ENCODE measurements at regions not wholly inside any gene's neighbourhood (a gene's known extent, or its start where the extent isn't known, plus 50 kb on each side); places are given as distances from the start of the nearest gene placed in this dataset.

GRCh38 chr2:9107168-9108025 lies 99.2 kb upstream of the ASAP2 start:
- H3K27ac ChIP-seq = peak overlapping the region; percentile 80
- no peak for DNase-seq (ENCODE audit: low read depth, low spot score)

- H3K27ac ChIP-seq = peak overlapping the region; percentile 80
- no peak for DNase-seq (ENCODE audit: low read depth, low spot score)
Measured at GRCh38 chr2:9106338-9107167, 100.1 kb upstream of the ASAP2 start.

GRCh38 chr2:9105601-9106337 lies 100.8 kb upstream of the ASAP2 start:
- no peak for DNase-seq (ENCODE audit: low read depth, low spot score)

GRCh38 chr2:9103663-9104277 lies 100.3 kb upstream of the MBOAT2 start:
- DNase-seq (ENCODE audit: low read depth, low spot score) = peak; percentile 39
- H3K27ac ChIP-seq = peak overlapping the region; percentile 88

More at GRCh38 chr2:9105601-9106337, 100.8 kb upstream of the ASAP2 start:
- peak overlapping the region; percentile 80 for H3K27ac ChIP-seq

- peak; percentile 55 for DNase-seq (ENCODE audit: low read depth, low spot score)
- H3K27ac ChIP-seq = peak overlapping the region; percentile 88
Measured at GRCh38 chr2:9102861-9103662, 99.6 kb upstream of the MBOAT2 start.

GRCh38 chr2:9101763-9102425 lies 98.4 kb upstream of the MBOAT2 start:
- no peak for DNase-seq (ENCODE audit: low read depth, low spot score)
- no peak overlapping the region for H3K27ac ChIP-seq

GRCh38 chr2:9100080-9100876 lies 96.8 kb upstream of the MBOAT2 start:
- DNase-seq (ENCODE audit: low read depth, low spot score) = no peak

GRCh38 chr2:9099341-9099751 lies 95.9 kb upstream of the MBOAT2 start:
- H3K27ac ChIP-seq = no peak overlapping the region
- no peak for DNase-seq (ENCODE audit: low read depth, low spot score)

More at GRCh38 chr2:9100080-9100876, 96.8 kb upstream of the MBOAT2 start:
- no peak overlapping the region for H3K27ac ChIP-seq

GRCh38 chr2:9097892-9098291 lies 94.4 kb upstream of the MBOAT2 start:
- H3K27ac ChIP-seq = no peak overlapping the region
- no peak for DNase-seq (ENCODE audit: low read depth, low spot score)

- DNase-seq (ENCODE audit: low read depth, low spot score) = no peak
- H3K27ac ChIP-seq = no peak overlapping the region
Measured at GRCh38 chr2:9097239-9097638, 93.8 kb upstream of the MBOAT2 start.

GRCh38 chr2:9096761-9097160 lies 93.3 kb upstream of the MBOAT2 start:
- H3K27ac ChIP-seq = no peak overlapping the region

GRCh38 chr2:9095690-9096089 lies 92.2 kb upstream of the MBOAT2 start:
- no peak overlapping the region for H3K27ac ChIP-seq
- no peak for DNase-seq (ENCODE audit: low read depth, low spot score)

More at GRCh38 chr2:9096761-9097160, 93.3 kb upstream of the MBOAT2 start:
- DNase-seq (ENCODE audit: low read depth, low spot score) = no peak

- no peak overlapping the region for H3K27ac ChIP-seq
- no peak for DNase-seq (ENCODE audit: low read depth, low spot score)
Measured at GRCh38 chr2:9095226-9095625, 91.7 kb upstream of the MBOAT2 start.

- DNase-seq (ENCODE audit: low read depth, low spot score) = no peak
- H3K27ac ChIP-seq = no peak overlapping the region
Measured at GRCh38 chr2:9094117-9094516, 90.6 kb upstream of the MBOAT2 start.

GRCh38 chr2:9093324-9093723 lies 89.8 kb upstream of the MBOAT2 start:
- no peak for DNase-seq (ENCODE audit: low read depth, low spot score)
- no peak overlapping the region for H3K27ac ChIP-seq

- peak overlapping the region; percentile 58 for H3K27ac ChIP-seq
- no peak for DNase-seq (ENCODE audit: low read depth, low spot score)
Measured at GRCh38 chr2:9092383-9093282, 89.1 kb upstream of the MBOAT2 start.

GRCh38 chr2:9091811-9092210 lies 88.3 kb upstream of the MBOAT2 start:
- no peak for DNase-seq (ENCODE audit: low read depth, low spot score)
- H3K27ac ChIP-seq = peak overlapping the region; percentile 58
